Ascending aorta (tissue), 2 donors: ENCODE measurements at regions not wholly inside any gene's neighbourhood (a gene's known extent, or its start where the extent isn't known, plus 50 kb on each side); places are given as distances from the start of the nearest gene placed in this dataset.
"Not testable (repeated sequence)": the region's sequence is repeated elsewhere in the genome, so short reads cannot be mapped to it uniquely, and the experiment has no call there.

Experiments
- DNase-seq, 2 donors: peaks; one replicate each; pipeline ENCODE4 v3.0.0-alpha.2; 2019; ENCODE audit warnings: low spot score in 2 of 2
- H3K27ac ChIP-seq, 2 donors: fragments of 200-600 bp; sonication (generic); one replicate each; pipeline ENCODE4 v1.5.1; 2016 to 2017; ENCODE audit warnings: mild to moderate bottlenecking in 1 of 2
- H3K27me3 ChIP-seq: fragments of 200-600 bp; sonication (generic); one replicate; pipeline ENCODE4 v1.5.1; 2017
- H3K36me3 ChIP-seq, 2 donors: fragments of 200-600 bp; sonication (generic); one replicate each; pipeline ENCODE4 v1.5.1; 2016
- H3K4me1 ChIP-seq, 2 donors: fragments of 200-600 bp; sonication (generic); one replicate each; pipeline ENCODE4 v1.5.1; 2016 to 2017; ENCODE audit warnings: mild to moderate bottlenecking in 1 of 2
- H3K4me3 ChIP-seq, 2 donors: fragments of 200-600 bp; sonication (generic); one replicate each; pipeline ENCODE4 v1.5.1; 2016 to 2017; ENCODE audit warnings: mild to moderate bottlenecking in 1 of 2
- H3K9me3 ChIP-seq, 2 donors: fragments of 200-600 bp; sonication (generic); one replicate each; pipeline ENCODE4 v1.5.1; 2016
- CTCF ChIP-seq, 3 experiments: fragments of 200-600 bp in 2 of 3; fragments of 450-650 bp in 1 of 3; sonication (generic) in 2 of 3; IDR thresholded peaks; one replicate each; pipeline ENCODE4 v1.5.1; 2016 to 2019; ENCODE audit warnings: antibody characterized with exemption in 3 of 3, mild to moderate bottlenecking in 1 of 3, moderate library complexity in 1 of 3
- intact Hi-C: fragments of 100-400 bp; cut with DNase I; formaldehyde crosslinking; loops from one replicate; pipeline ENCODE4 v1.15.1; 2023

DNA sequence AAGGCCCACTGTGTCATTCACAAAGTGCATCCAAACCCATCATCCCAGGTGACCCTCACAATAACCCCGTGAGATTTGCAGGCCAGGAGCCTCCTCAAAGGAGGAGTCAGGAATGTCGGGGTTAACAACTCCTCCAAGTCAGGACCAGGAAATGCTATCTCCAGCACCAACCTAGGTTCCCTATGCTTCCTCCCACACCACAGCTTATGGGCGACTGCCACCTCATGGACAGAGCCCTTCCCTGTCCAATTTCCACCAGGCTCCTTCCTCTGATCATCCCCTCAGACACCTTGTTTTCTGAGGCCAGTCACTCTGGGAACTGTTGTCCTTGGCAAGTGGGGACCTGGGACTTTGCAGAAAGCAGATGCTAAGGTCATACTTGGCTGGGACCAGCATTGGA, 77.8 kb downstream of the LIMS3 start:
- intact Hi-C loops, H3K4me1 ChIP-seq, H3K9me3 ChIP-seq, H3K36me3 ChIP-seq, H3K27me3 ChIP-seq, H3K27ac ChIP-seq, H3K4me3 ChIP-seq: not testable (repeated sequence)
- TF ChIP-seq CTCF (IDR thresholded peaks at IDR 0.05): peak in 1 of 3 experiments; percentile 7
- peak in 1 of 2 donors; percentile 44 for DNase-seq

DNA sequence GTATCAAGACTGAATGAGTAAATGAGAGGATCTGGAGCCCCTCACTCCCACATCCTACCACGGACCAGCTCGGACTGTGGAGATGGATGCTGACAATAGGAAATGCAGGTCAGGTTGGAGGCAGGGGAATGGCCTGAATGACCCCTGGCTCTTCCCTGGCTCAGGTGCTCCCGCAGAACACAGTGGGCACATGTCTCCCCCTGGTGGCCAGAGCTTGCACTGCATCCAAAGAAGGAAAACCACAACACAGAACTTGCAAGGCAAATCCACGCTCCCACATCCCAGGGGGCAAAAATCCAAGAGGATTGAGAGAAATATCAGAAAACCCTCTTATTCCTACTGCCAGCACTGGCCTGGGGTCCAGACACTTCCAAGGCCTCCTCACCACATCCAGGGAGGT, 82.3 kb downstream of the LIMS3 start:
- H3K27me3 ChIP-seq, H3K4me3 ChIP-seq, H3K9me3 ChIP-seq, intact Hi-C loops, H3K36me3 ChIP-seq, DNase-seq, H3K27ac ChIP-seq, H3K4me1 ChIP-seq: not testable (repeated sequence)

GRCh38 chr2:109986389-109987088, 88.1 kb downstream of the LIMS3 start:
- H3K9me3 ChIP-seq, H3K36me3 ChIP-seq, DNase-seq, H3K27ac ChIP-seq, H3K27me3 ChIP-seq, intact Hi-C loops, H3K4me3 ChIP-seq, H3K4me1 ChIP-seq: not testable (repeated sequence)

GRCh38 chr2:109987089-109987420, 88.6 kb downstream of the LIMS3 start:
- H3K27ac ChIP-seq, H3K36me3 ChIP-seq, H3K4me3 ChIP-seq, intact Hi-C loops, H3K27me3 ChIP-seq, H3K9me3 ChIP-seq, DNase-seq, H3K4me1 ChIP-seq: not testable (repeated sequence)

DNA sequence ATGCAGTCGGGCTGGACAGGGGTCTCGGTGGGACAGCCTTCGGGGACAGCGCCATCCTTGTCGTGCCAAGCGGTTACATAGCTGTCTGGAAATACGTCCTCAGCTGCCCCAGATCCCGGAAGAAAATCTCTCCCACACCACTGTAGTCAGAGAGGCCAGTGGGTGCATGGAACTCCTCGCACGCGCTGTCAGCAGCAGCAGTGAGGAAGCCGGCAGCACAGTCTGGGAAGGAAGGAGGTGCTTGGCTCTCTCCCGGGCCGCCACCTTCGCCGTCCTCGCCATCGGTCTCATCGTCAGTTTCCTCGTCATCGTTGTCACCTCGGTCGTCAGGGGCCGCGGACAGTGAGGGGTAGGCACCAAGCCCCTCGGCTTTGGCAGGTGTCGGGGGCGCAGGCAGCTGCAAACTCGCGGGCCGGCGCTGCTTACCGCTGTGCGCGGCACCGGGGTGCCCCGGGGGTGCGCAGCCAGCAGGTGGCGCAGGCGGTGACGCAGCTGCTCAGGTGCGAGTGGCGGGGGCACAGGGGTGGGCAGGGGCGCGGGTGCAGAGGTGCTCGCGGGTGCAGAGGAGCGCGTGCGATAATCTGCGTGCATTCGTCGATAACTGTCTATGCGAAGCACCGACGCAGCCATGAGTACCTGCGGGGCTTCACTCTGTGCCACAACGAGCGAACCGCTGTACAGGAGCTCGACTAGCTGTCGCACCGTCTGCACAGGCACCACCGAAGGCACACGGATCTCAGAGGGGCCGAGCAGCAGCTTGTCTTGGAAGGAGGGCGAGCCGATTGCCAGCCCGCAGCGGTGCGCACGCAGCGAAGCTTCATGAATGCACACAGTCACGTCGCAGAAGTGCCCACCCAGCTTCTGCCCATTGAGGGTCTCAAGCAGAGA, 89.2 kb downstream of the LIMS3 start:
- H3K9me3 ChIP-seq, H3K4me1 ChIP-seq, H3K27ac ChIP-seq, intact Hi-C loops, H3K4me3 ChIP-seq, H3K27me3 ChIP-seq, DNase-seq, H3K36me3 ChIP-seq: not testable (repeated sequence)

DNA sequence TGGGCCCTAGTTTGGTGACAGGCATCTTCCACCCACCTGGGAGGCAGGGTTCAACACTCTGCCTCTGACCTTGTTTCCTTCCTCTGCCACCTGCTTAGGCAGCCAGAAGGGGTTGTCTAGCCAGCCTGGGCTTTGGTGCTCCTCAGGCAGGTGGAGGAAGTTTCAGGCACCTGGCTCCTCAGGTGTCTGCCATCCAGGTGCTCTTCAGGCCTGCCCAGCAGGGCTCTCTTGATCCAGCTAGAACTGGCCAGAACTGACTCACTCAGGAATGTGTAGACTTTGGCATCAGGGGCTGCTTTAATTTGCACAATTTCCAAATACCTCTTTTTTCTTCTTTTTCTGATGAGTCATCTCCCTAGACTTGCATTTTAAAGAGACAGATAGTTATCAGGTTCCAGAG, 100.9 kb downstream of the LIMS3 start:
- H3K4me3 ChIP-seq, H3K27me3 ChIP-seq, H3K36me3 ChIP-seq, intact Hi-C loops, H3K9me3 ChIP-seq, H3K27ac ChIP-seq, H3K4me1 ChIP-seq, DNase-seq: not testable (repeated sequence)

GRCh38 chr2:110002502-110002901, 104.0 kb downstream of the LIMS3 start:
- H3K4me1 ChIP-seq, H3K9me3 ChIP-seq, H3K4me3 ChIP-seq, H3K27ac ChIP-seq, H3K36me3 ChIP-seq, intact Hi-C loops, DNase-seq, H3K27me3 ChIP-seq: not testable (repeated sequence)

DNA sequence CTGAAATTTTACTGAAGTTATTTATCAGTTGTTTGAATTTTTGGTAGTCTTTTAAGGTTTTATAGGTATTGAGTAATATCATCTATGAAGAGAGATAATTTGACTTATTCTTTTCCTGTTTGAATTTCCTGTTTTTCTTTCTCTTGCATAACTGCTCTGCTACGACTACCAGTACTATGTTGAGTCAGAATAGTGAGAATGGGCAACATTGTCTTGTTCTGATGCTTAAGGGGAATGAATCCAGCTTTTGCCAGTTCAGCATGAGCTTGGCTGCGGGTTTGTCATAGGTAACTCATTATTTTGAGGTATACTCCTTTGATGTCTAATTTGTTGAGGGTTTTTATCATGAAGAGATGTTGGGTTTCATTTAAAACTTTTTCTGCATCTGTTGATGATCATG, 102.2 kb downstream of the MALL start:
- intact Hi-C loops: not testable (repeated sequence)

GRCh38 chr2:110016381-110017092, 99.1 kb downstream of the MALL start:
- DNase-seq, intact Hi-C loops, H3K36me3 ChIP-seq, H3K4me3 ChIP-seq, H3K27me3 ChIP-seq, H3K9me3 ChIP-seq, H3K4me1 ChIP-seq, H3K27ac ChIP-seq: not testable (repeated sequence)

More for the DNA sequence above, 102.2 kb downstream of the MALL start:
- H3K4me3 ChIP-seq, DNase-seq, H3K27me3 ChIP-seq, H3K27ac ChIP-seq, H3K4me1 ChIP-seq, H3K36me3 ChIP-seq, H3K9me3 ChIP-seq: not testable (repeated sequence)

DNA sequence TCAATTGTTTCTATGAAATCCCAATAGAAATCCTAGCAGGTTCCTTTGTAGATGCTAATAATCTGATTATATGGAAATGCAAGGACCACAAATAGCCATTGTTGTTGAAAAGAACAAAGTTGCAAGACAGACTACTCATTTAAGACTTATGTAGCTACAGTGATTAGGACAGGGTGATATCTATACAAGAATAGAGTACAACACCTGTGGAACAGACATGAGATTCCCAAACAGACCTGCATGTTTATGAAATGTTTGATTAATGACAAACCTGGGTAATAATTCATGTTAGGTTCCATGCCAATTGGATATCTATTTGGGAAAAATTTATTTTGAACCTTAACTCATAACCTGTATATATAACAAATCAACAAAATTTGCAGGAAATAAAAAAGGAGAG, 95.4 kb downstream of the MALL start:
- H3K4me1 ChIP-seq, H3K4me3 ChIP-seq, H3K27me3 ChIP-seq, DNase-seq, H3K9me3 ChIP-seq, H3K36me3 ChIP-seq, intact Hi-C loops, H3K27ac ChIP-seq: not testable (repeated sequence)

DNA sequence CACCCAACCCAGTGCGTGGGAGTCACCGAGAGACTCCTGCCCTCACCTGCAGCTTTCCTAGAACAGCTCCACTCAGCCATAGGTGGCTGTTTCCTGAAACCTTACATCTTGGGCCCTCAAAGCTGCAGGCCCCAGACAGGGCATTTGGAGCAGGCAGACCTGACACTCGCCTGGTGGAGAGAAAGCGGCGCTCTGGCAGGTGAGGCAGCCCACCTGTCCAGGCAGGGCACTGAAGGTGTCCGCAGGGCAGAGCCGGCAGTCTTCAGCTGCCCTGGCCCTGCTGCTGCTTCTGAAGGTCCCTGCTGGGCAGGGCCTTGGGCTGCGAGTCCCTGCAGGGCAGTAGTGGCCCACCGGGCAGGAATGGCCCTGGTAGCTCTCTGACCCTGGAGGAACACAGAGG, 93.3 kb downstream of the MALL start:
- H3K36me3 ChIP-seq, DNase-seq, H3K27ac ChIP-seq, H3K4me1 ChIP-seq, intact Hi-C loops, H3K9me3 ChIP-seq, H3K4me3 ChIP-seq, H3K27me3 ChIP-seq: not testable (repeated sequence)

- H3K27ac ChIP-seq, intact Hi-C loops, H3K4me3 ChIP-seq, H3K27me3 ChIP-seq, H3K4me1 ChIP-seq, H3K9me3 ChIP-seq, DNase-seq, H3K36me3 ChIP-seq: not testable (repeated sequence)
These were observed 89.4 kb downstream of the MALL start for GRCh38 chr2:110026126-110026785.

- H3K27me3 ChIP-seq, H3K27ac ChIP-seq, intact Hi-C loops, H3K36me3 ChIP-seq, DNase-seq, H3K4me3 ChIP-seq, H3K4me1 ChIP-seq, H3K9me3 ChIP-seq: not testable (repeated sequence)
These were observed 87.2 kb downstream of the MALL start for GRCh38 chr2:110028411-110028810.
